Nephron progenitor cell (in vitro differentiated cells): ENCODE measurements at regions not wholly inside any gene's neighbourhood (a gene's known extent, or its start where the extent isn't known, plus 50 kb on each side); places are given as distances from the start of the nearest gene placed in this dataset.
A peak's percentile ranks its signal among the peaks of the same experiment; 100 is the strongest.

ENCODE experiments used
- DNase-seq: peaks from one replicate; pipeline ENCODE4 v3.0.0; 2021
- H3K27ac Mint-ChIP-seq: 2 replicates; pipeline ENCODE4 v1.8.0; 2021; ENCODE audit warnings: mild to moderate bottlenecking, moderate library complexity, mixed read lengths
- H3K27me3 Mint-ChIP-seq: 2 replicates; pipeline ENCODE4 v1.8.0; 2021; ENCODE audit warnings: mild to moderate bottlenecking, low read depth, mixed read lengths; ENCODE audit not compliant: poor library complexity
- H3K36me3 Mint-ChIP-seq: 2 replicates; pipeline ENCODE4 v1.8.0; 2021; ENCODE audit warnings: low read depth, mixed read lengths
- H3K4me1 Mint-ChIP-seq: 2 replicates; pipeline ENCODE4 v1.8.0; 2021; ENCODE audit warnings: mixed read lengths
- H3K4me3 Mint-ChIP-seq: 2 replicates; pipeline ENCODE4 v1.8.0; 2021; ENCODE audit warnings: mild to moderate bottlenecking, moderate library complexity, mixed read lengths
- H3K9me3 Mint-ChIP-seq: 2 replicates; pipeline ENCODE4 v1.8.0; 2021; ENCODE audit warnings: mild to moderate bottlenecking, moderate library complexity, mixed read lengths
- TF ChIP-seq, protein P1 (sequence below): fragments of 200-600 bp; sonication (generic); IDR thresholded peaks from 2 replicates; pipeline ENCODE4 v1.5.0; 2021; ENCODE audit warnings: antibody characterized with exemption

DNA sequence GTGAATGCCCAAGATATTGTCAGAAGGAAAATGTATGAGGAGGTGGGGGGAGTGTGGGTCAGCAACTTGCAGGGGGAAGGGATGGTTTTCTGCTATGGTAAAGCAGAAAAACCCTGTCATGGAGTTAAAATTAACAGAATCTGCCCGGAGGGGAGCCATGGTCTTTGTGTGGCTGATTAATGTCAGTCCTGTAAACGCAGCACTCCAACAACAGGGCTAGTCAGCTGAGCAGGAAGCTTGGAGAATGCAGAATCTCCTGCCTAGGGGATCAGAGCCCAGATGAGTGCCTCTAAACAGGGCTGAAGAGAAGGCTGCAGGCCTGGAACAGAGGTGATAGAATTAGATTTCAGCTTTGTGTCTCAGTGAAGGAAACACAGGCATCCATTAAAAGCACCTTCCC, 140.9 kb upstream of the MTNR1B start:
- TF ChIP-seq, protein P1, sequence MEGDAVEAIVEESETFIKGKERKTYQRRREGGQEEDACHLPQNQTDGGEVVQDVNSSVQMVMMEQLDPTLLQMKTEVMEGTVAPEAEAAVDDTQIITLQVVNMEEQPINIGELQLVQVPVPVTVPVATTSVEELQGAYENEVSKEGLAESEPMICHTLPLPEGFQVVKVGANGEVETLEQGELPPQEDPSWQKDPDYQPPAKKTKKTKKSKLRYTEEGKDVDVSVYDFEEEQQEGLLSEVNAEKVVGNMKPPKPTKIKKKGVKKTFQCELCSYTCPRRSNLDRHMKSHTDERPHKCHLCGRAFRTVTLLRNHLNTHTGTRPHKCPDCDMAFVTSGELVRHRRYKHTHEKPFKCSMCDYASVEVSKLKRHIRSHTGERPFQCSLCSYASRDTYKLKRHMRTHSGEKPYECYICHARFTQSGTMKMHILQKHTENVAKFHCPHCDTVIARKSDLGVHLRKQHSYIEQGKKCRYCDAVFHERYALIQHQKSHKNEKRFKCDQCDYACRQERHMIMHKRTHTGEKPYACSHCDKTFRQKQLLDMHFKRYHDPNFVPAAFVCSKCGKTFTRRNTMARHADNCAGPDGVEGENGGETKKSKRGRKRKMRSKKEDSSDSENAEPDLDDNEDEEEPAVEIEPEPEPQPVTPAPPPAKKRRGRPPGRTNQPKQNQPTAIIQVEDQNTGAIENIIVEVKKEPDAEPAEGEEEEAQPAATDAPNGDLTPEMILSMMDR, result no peak
- Mint-ChIP-seq H3K27ac (peak overlapping the region; percentile 91), H3K36me3 (peaks cover 25% of the 10 kb centered on the region), H3K9me3 (no peaks in the 10 kb centered on the region), H3K27me3 (peaks cover 10% of the 10 kb centered on the region), H3K4me3 (peak overlapping the region; percentile 14), H3K4me1 (peaks cover 62% of the 10 kb centered on the region)
- peak; percentile 10 for DNase-seq

DNA sequence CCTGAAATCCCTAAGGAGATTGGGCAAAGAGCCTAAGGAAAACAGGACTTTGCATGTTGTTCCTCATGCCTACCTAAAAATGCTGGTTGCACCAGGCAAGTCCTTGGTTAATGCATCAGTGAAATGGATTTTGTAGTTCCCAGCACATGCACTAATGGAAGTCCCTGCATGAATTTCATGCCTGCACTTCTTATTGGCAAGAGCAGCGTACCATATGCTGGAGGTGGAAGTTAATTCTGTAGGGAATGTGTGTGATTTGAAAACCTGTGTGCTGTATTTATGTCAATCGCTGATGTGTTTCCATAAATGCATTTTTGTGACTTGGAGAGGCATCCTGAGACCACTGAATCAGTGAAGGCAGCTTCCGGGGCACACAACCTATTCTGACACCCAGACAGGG, 140.3 kb upstream of the MTNR1B start:
- no peak overlapping the region for H3K27ac Mint-ChIP-seq
- DNase-seq, result no peak
- H3K4me1 Mint-ChIP-seq, result peaks cover 67% of the 10 kb centered on the region
- no peaks in the 10 kb centered on the region for H3K9me3 Mint-ChIP-seq
- TF ChIP-seq, protein P1, result no peak
- peaks cover 31% of the 10 kb centered on the region for H3K36me3 Mint-ChIP-seq
- no peak overlapping the region for H3K4me3 Mint-ChIP-seq
- H3K27me3 Mint-ChIP-seq, result peaks cover 10% of the 10 kb centered on the region

DNA sequence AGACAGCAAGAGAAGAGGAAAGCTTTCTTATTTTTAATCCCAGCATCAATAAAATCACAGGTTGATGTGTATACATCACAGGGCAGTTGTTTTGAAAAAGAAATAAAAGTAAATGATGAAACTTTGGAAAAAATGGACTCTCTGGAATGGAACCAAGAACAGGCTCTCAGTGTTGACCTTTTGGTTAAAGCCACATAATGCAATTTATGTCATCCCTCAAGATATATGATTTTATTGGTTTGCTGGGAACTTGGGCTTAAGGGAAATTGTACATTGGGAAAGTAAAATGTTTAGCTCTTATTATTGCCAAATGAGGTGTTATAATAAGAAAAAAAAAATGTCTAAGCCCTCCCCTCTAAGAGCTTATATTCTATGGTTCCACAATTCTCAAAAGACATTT, 139.8 kb upstream of the MTNR1B start:
- Mint-ChIP-seq H3K27me3 (peaks cover 10% of the 10 kb centered on the region), H3K9me3 (no peaks in the 10 kb centered on the region), H3K4me1 (peaks cover 73% of the 10 kb centered on the region), H3K4me3 (no peak overlapping the region), H3K27ac (no peak overlapping the region), H3K36me3 (peaks cover 36% of the 10 kb centered on the region)
- DNase-seq, result no peak
- TF ChIP-seq, protein P1, result no peak

DNA sequence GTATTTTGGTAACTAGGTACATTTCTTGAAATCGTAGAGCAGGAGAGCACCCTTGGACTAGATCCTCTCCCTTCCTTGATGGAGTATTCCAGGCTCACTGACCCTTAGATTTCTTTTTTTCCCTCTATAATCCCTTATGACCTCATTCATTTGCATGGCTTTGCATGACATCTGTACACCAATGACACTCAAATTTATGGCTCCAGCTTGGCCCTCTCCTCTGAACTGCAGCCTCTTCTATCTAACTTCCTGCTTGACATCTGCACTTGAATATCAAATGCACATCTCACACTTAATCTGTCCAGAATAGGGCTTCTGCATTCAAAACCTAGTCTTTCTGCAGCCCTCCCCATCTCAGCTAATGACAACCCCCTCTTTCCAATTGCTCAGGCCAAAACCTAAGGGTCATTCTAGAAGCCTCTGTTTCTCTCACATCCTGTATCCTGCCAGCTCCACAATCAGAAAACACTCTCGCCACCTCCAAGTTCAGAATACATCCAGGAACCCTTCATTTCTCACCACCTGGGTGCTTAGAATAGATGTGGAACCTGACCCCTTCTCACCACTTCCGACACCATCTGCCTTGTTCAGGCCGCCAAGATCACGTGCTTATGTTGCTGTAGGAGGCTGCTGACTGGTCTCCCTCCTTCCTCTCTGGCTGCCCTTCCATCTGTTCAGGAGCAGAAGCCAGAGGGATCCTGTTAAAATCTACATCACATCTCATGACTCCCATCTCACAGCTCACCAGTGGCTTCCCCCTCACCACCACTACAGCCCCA, 138.9 kb upstream of the MTNR1B start:
- TF ChIP-seq, protein P1, result no peak
- Mint-ChIP-seq H3K36me3 (peaks cover 40% of the 10 kb centered on the region), H3K9me3 (no peaks in the 10 kb centered on the region), H3K27ac (peak overlapping the region; percentile 11), H3K4me3 (peak overlapping the region; percentile 37), H3K27me3 (peaks cover 10% of the 10 kb centered on the region), H3K4me1 (peaks cover 75% of the 10 kb centered on the region)
- DNase-seq, result no peak

- H3K4me1 Mint-ChIP-seq, result peaks cover 93% of the 10 kb centered on the region
Observed at GRCh38 chr11:92834296-92835020, 135.0 kb upstream of the MTNR1B start.

More at GRCh38 chr11:92834296-92835020, 135.0 kb upstream of the MTNR1B start:
- Mint-ChIP-seq H3K9me3 (no peaks in the 10 kb centered on the region), H3K36me3 (peaks cover 46% of the 10 kb centered on the region), H3K4me3 (no peak overlapping the region), H3K27me3 (peaks cover 10% of the 10 kb centered on the region), H3K27ac (no peak overlapping the region)
- DNase-seq, result no peak
- TF ChIP-seq, protein P1, result no peak
